ENCODE measurements at regions not wholly inside any gene's neighbourhood (a gene's known extent, or its start where the extent isn't known, plus 50 kb on each side); places are given as distances from the start of the nearest gene placed in this dataset.

GRCh38 chr12:59929110-59929509, 333.3 kb downstream of the SLC16A7 start:
- DNase-seq, result no peak

- no peak for DNase-seq
Observed at GRCh38 chr12:59934486-59934885, 338.7 kb downstream of the SLC16A7 start.

- no peak for DNase-seq
Observed at GRCh38 chr12:59936534-59936933, 340.7 kb downstream of the SLC16A7 start.

- no peak for DNase-seq
Observed at GRCh38 chr12:59937148-59937547, 341.3 kb downstream of the SLC16A7 start.

- no peak for DNase-seq
Observed at GRCh38 chr12:59938190-59938962, 342.5 kb downstream of the SLC16A7 start.

- DNase-seq, result no peak
Observed at GRCh38 chr12:59940631-59941342, 345.0 kb downstream of the SLC16A7 start.

- no peak for DNase-seq
Observed at GRCh38 chr12:59941461-59941860, 345.6 kb downstream of the SLC16A7 start.

- DNase-seq, result no peak
Observed at GRCh38 chr12:59944177-59944576, 348.3 kb downstream of the SLC16A7 start.

- DNase-seq, result no peak
Observed at GRCh38 chr12:59946635-59947034, 350.8 kb downstream of the SLC16A7 start.

GRCh38 chr12:59963546-59963945, 367.7 kb downstream of the SLC16A7 start:
- no peak for DNase-seq

- no peak for DNase-seq
Observed at GRCh38 chr12:59972905-59973304, 377.1 kb downstream of the SLC16A7 start.

- DNase-seq, result no peak
Observed at GRCh38 chr12:59973515-59973914, 377.7 kb downstream of the SLC16A7 start.

- no peak for DNase-seq
Observed at GRCh38 chr12:59977779-59978178, 381.9 kb downstream of the SLC16A7 start.

- DNase-seq, result no peak
Observed at GRCh38 chr12:59980476-59980875, 384.6 kb downstream of the SLC16A7 start.

GRCh38 chr12:59999291-59999690, 403.5 kb downstream of the SLC16A7 start:
- DNase-seq, result no peak

GRCh38 chr12:60010486-60010885, 414.7 kb downstream of the SLC16A7 start:
- no peak for DNase-seq

GRCh38 chr12:60012659-60013058, 416.8 kb downstream of the SLC16A7 start:
- DNase-seq, result no peak

- no peak for DNase-seq
Observed at GRCh38 chr12:60014436-60014835, 418.6 kb downstream of the SLC16A7 start.

GRCh38 chr12:60020068-60020467, 424.2 kb downstream of the SLC16A7 start:
- DNase-seq, result no peak

GRCh38 chr12:60021235-60021634, 425.4 kb downstream of the SLC16A7 start:
- DNase-seq, result no peak

- DNase-seq, result no peak
Observed at GRCh38 chr12:60027266-60027665, 431.4 kb downstream of the SLC16A7 start.

- no peak for DNase-seq
Observed at GRCh38 chr12:60034147-60034546, 438.3 kb downstream of the SLC16A7 start.

GRCh38 chr12:60035835-60036234, 440.0 kb downstream of the SLC16A7 start:
- DNase-seq, result no peak

GRCh38 chr12:60042835-60043234, 447.0 kb downstream of the SLC16A7 start:
- no peak for DNase-seq

- DNase-seq, result no peak
Observed at GRCh38 chr12:60043236-60043635, 447.4 kb downstream of the SLC16A7 start.
